GM19240 (cell line): ENCODE measurements at regions not wholly inside any gene's neighbourhood (a gene's known extent, or its start where the extent isn't known, plus 50 kb on each side); places are given as distances from the start of the nearest gene placed in this dataset.
A peak's percentile ranks its signal among the peaks of the same experiment; 100 is the strongest.
"Not testable (repeated sequence)": the region's sequence is repeated elsewhere in the genome, so short reads cannot be mapped to it uniquely, and the experiment has no call there.

ENCODE experiments used
- DNase-seq: peaks from one replicate; pipeline ENCODE4 v3.0.0; 2011; ENCODE audit warnings: low spot score; ENCODE audit not compliant: insufficient read length

DNA sequence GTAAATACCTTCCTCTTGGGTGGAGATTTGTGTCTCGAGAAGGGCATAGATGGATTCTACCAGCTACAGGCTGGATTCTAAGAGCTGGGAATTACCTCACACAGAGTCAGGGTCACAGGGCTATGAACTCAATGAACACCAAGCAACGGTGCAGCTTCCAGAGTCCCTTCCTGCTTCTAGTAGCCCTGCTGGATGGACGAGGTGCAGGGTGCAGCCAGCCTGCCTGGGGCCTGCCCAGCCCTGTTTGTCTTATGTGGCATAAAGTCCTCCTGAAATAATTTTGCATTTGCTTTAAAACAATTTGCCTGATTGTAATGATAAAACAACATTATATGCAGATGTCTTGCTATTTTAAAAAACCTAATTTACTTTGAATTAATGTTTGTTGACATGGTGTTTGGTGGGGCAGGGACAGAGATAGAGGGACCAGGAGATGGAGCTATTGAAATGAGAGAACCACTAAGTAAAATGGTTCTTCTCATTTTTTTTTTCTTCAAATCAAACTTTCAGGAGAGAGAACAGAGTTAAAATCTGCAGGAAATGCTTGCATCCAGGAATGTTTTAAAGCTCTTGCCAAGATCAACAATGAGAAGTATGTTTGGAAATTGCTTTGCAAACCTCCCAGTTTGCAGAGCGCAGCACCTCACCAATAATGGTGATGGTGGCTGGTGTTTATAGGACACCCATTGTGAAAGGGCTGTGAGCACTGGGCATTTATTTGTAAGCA, 305.4 kb upstream of the PODXL start:
- DNase-seq: no peak

DNA sequence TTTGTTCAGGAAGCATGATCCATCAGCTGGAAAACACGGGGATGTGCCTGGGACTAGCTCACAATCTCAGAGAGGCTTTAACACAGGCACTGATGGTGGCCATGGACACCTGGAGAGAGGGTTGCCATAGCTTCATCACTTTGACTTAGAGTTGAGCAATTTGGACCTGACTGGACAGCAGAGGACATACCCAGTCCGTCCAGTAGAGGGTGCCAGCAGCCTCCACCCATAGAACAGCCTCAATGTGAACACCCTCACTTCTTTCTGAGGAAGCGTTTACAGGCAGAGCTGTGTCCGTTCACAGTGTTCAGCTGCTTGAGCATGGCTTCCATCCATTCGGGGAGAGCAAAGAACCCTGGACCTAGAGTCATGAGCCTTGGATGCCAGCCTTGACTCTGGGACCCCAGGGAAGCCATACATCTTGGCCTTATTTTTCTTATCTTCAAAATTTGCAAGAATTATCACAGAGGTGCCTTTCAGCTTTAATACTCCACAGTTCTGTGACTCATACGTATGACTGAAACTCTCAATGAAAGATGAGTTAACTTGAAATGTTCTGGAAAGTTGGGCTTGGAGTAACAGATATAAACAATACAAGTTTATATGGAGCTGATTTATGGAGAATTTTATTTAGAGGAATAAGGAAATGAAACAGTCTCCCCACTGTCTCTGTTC, 302.9 kb upstream of the PODXL start:
- DNase-seq: peak; percentile 72

DNA sequence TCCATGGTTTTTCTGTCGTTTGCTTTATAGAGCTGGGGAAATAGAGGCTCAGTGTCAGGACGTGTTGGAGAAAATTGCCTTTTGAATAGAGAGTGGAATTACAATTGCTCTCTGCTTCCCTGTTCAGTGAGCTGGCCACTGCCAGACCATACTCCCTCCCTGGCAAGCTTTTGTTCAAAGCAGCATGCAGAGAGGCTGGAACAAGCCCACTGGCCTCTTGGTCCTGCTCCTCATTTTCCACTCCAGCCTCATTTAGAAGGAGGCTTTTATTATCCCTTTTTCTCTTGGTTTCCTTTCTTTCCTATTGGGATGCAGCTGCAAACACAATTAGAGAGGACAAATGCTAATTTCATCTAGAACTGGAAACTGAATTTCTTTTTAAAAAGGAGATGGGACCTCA, 302.2 kb upstream of the PODXL start:
- DNase-seq: no peak

DNA sequence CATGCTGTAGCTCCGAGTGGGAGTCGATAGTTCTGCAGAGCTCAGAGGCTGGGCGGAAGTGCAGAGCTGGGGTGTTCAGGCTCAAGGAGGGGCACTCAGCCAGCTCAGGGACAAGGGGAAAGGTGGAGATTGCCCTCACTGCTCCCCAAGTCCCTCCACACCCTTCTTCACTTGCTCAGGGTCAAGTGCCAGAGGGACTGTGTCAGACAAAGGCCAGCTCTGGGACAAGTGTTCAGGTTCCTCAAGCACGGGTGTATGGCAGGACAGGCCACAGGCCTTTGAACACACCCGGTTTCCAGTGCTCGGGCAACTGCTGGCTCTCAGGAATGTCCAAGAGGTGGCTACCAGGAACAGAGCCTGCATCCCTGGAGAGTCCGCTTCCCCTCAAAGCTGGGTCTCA, 293.0 kb upstream of the PODXL start:
- no peak for DNase-seq

DNA sequence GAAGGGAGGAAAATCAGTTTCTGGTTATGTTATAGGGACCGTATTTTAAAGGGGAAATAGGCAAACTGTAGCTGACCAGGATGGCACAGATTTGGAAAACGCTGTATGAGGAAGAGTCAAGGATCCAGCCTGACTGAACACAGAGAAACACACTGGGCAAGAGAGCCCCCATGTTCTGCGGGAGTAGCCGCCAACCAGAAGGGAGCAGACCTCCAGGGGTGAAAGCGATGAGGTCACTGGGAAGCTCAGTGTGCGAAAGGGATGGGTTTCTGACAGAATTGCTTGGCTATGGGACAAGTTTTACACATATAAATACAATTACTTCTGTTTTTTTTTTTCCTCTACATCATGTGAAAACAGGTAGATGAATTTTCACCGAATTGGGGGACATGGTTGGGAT, 291.6 kb upstream of the PODXL start:
- no peak for DNase-seq

DNA sequence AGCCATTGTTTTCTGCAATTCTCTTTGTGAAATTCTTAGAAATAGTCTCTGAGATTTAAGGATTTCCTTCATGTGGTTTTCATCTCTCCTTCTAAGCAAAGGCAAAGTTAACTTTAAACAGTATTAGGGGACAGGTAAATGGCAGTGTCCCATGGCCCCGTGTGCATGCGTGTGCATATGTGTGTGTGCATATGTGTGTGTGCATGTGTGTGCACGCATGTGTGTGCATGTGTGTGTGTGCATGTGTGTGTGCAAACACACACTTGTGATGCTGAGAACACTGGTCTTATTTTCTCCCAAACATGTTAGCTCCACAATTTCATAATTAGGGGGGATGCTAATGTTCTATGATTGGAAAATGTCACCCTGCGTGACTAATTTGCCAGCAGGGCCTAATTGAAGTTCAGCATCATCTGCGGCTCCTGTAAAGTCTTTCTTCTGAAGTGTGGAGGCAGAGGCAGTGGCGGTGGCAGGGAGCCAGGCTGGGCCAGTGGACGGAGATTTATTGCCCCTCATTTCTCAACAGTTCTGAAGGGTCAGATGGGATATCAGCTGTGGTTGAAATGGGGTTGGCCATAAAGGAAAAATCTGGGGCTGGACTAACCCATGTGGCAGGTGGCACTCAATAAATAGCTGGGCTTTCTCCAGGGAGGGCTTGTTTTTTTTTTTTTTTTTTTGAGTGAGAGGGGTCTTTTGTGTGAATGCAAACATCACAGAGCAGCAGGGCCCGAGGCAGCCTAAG, 289.3 kb upstream of the PODXL start:
- DNase-seq: no peak

DNA sequence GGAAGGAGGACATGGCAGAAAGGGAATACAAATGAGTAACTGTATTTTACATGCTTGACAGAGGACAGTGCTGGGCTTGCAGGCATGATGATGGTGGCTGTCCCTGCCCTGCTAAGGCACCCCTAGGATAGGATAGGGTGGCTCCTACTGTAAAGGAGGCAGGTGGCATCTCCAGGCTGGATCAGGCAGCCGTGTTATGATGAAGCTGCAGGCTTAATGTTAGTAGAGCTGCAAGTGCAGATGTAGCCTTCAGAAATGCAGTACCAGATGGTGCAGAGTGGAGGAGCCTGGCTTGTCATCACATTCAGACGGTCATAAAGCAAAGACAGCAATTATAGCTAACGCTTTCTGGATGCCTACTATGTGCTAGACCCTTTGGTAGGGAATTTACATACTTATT, 287.9 kb upstream of the PODXL start:
- DNase-seq: no peak

DNA sequence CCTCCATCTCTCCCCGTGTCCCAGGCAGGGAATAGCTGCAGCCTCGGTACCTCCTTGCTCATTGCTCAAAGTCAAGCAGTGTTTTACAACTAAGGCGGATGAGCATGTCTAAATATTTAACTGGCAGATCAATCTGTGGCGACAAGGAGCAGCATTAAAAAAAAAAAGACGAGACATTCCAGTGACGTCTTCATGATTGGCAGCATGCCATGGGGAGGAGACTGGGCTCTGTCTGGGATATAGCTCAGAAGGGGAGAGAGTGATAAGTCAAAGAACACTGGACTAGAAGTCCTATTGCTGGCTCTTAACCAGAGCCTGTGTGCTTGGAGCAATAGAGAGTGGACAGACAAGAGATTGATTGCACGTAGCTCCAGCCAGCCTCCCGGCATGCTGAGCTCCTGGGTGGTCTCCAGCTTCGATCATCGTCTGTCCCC, 287.5 kb upstream of the PODXL start:
- DNase-seq: no peak

DNA sequence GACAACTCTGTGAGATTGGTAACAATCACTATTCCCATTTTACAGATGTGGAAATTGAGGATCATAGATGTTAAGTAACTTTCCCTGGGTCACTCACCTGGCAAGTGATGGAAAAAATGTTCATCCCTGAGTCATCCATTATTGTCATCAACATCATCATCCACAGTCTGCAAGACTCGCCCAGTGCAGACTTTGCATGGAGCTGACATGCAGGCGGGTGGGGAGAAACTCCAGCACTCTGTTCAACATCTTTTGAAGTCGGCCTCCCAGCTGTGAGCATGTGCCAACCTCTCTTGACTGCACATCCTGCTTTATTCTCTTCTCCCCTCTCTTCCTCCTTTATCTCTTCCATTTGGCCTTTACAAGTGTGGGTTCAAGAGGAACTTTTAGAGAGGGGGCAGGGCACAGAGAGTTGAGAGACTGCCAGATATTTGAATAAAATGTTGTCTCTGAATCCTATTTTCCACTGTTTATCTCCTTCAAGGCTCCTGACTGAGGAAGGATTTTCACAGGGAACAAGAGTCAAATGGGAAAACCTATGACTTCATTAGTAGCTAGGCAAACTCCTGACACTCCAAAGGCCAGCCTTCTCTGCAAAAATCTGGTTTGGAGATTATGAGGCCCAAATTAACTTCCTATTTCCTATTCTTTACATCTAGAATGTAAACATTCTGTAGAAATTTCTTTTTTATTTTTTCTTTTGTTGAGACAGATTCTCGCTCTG, 283.7 kb upstream of the PODXL start:
- DNase-seq: no peak

DNA sequence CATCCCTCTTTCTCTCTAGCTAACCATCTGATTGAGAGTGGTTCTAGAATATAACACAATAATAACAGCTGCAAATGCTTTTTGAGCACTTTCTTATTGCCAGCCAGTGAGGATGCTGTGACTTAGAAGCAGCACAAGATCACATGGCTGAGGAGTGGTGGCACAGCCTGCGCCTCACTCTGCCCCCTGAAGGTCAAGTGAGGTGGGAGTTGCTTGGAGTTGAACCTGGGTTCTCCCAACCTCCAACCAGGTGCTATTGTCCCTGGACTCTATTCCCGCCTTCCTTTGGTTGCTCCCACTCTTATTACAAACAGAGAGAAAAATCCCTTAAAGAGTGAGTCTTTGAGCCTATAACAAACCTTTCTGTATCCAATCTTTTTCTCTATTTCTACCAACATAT, 280.3 kb upstream of the PODXL start:
- DNase-seq: no peak

DNA sequence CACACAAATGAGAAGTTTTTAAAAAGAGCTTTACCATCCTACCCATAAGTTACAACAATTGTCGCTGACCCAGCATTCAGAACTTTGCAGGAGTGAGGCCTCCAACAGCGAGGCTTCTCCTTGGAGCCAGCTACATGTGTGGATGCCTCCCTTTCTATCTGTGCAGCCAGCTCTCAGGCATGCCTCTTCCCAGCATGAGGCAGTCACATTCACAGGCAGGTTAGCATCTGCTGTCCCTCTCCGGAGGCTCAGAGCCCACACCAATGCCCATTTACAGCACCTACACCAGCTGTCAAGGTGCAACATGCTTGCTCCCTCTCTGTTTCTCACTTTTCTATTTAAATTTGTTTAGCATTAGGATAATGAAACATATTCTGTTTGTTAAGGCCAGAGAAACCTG, 278.7 kb upstream of the PODXL start:
- DNase-seq: no peak

DNA sequence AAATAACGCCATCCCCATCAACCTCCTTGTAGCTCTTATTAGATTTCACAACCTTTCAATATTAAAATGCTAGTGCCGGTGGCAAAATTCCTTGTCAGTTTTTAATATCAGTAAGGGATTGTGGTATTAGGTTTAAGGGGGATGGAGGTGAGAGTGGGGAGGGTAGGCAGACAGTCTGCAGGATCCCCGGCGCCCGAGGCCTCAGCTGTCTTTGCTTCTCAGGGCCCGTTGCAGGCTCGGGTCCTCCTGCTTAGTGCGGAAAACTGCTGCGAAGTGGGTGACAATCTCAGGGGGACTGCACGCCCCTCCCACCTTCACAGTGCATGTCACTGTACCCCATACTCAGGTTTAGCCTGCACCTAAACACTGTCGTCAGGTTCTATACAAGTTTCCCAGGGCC, 274.3 kb upstream of the PODXL start:
- DNase-seq: no peak

DNA sequence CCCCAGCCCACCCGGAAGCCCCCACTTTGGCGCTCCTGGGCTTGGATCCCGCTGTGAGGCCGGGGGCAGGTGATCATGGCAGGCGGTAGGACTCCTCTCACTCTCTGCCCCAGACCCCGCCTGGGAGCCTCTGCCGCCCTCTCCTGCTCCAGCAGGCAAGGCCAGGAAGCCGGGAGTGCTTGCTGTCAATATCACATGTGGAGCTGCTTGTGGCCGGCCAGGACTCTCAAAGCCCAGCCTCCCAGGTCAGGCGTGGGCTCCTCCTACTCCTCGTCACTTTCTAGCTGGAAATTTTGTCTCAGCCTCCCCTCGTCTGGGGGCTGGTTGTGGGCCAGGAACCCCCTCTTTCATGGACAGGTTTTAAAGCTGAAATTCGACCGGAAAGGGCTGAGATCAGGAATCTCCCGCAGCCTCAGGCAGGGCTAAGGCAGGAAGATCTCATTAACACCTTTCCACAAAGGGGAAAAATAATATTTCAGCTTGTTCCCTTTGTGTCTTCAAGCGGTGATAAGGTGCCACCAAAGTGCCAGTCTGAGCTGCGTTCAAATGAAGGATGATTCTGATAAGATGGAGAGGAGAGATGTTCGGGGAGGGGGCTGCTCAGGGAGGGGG, 273.6 kb upstream of the PODXL start:
- DNase-seq: no peak

DNA sequence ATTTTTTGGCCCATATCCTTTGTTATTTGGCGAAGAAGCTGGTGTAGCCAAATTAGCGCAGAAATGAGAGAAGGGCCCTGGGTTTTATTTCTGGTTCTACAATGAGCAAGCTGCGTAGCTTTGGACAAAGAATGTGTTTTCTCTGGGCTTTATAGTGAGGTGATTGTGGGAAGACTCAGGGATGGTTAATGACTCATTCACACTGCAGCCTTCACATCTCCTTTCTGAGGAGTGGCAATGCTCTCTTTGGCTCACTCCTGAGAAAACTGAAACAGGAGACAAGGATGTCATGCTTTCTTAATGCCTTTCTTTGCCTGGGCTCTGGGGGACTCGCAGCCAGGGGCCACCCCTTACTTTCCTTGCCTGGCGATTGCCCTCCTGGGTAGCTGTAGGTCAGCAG, 271.0 kb upstream of the PODXL start:
- no peak for DNase-seq

DNA sequence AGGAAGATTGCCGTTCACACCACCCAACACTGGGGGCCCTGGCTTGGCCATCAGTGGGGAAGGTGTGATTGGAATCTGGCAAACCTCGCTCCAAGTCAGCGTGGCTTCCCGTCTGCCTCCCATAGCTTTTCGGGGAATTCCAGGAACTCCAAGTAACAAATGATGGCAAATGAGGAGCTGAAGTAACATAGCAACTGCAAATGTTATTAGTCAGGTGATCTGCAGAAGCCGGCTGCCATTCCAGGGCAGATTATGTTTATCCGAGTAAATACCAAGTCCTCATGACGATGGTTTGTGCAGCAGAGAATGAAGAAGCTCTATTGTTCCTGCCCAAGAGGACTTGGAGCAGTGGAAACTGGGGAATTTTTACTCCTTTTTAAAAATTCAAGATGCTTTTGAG, 270.5 kb upstream of the PODXL start:
- no peak for DNase-seq

DNA sequence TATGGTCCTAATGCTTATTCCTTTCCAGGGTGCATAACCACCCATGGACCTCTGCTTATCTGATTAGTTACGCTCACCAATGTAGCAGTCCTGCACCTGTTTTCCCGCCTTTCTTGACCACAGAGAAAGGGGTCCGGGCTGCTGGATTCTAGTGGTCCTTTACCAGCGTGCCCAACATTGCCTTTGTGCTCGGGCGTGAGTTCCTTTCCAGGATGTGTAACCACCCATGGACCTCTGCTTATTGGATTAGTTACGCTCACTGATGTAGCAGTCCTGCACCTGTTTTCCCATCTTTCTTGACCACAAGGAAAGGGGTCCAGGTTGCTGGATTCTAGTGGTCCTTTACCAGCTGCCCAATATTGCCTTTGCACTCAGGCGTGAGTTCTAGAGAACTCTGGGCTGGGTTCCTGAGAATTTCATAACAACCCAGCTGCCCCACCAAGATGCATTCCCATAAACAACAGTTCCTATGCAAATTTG, 267.6 kb upstream of the PODXL start:
- DNase-seq: not testable (repeated sequence)

DNA sequence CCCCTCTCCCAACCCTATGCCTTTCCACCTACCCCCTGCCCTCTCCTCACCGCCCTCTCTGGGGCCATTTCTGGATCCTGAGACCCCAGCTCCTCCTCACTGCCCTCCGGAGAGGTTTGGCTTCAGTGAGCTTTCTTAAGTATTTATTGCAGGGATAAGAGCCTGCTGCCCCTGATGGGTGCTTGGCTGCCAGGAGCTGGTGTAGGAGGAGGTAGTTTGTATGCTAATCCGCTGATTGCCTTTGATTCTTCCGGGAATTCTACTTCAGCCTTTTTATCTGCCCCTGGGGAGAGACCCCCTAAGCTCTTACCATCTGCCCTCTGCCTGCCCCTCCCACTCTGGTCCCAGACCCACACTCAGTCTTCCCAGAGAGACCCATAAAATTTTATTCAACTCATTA, 263.5 kb upstream of the PODXL start:
- DNase-seq: no peak

DNA sequence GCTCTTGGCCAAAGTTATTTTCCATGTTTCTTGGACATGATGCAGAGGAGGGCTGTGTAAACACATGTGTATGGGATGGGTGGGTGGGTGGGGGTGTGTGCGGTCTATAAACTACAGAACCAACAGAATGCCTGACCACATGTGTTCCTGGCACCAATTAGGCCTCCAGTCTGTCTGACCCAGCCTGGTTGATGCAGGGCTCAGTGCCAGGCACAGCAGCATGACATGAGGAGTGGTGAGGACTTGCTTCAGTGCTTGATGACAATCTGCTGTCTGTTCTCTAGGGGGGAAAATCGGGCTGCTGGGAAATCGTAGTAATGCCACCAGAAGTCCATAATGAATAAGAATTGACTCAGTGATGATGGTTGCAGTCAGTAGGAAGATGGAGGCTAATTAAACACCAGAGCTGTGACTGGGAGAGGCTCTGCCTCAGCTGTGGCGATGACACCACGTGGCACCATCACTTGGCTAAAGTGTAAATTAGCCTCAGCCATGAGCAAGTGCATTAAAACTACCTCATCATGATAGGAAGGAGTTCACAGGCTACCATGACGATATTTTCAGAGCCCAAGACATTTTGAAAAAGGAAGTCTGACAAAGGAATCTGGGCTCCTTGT, 260.1 kb upstream of the PODXL start:
- DNase-seq: no peak

DNA sequence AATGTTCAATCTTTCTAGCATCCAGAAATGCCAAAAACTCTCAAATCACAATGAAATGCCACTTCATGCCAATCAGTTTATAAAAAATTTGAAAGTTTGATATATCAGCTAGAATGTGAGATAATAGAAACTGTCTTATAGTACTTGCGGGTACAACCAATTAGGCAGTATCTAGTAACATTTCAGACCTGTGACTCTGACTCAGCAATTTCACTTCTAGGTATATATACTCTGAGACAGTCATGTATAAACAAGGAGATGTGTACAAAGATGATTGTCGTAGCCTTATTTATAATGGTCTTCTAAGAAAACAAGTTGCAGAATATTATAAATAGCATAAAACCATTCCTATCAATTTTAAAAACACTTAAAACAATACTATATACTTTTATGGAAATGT, 252.3 kb upstream of the PODXL start:
- no peak for DNase-seq

DNA sequence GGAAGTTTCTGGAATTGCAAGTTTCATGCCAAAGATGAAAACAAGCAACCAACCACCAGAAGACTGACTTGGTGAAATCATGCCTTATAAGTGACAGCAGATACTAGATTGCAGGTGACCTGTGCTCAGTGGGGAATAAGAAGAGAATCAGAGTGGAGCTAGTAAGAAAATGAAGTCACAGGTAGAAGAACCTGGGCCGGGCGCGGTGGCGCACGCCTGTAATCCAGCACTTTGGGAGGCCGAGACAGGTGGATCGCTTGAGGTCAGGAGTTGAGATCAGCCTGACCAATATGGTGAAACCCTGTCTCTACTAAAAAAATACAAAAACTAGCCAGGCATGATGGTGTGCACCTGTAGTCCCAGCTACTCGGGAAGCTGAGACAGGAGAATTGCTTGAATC, 251.7 kb upstream of the PODXL start:
- not testable (repeated sequence) for DNase-seq

DNA sequence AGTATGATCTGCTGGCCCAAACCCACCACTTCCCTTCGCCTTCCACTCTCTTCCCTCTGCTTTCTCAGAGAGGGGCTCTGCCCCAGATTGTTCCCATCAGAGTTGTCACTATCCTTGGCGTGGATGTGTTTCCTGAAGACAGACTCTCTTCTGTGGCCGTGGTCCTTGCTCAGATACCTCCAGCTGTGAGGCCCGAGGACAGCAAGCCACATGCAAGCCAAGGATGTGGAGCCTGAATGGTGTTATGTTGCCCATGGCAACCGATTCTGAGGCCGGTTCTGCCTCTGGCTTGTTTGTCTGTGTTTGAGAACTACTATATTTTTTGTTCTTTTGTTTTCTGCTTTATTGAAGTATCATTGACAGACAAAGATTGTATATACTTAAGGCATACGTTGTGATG, 247.4 kb upstream of the PODXL start:
- no peak for DNase-seq
